Gastroesophageal sphincter (tissue), 3 donors: ENCODE measurements at regions not wholly inside any gene's neighbourhood (a gene's known extent, or its start where the extent isn't known, plus 50 kb on each side); places are given as distances from the start of the nearest gene placed in this dataset.

Source experiments
- CTCF ChIP-seq, 4 experiments: fragments of 200-600 bp in 2 of 4; fragments of 450-650 bp in 2 of 4; sonication (generic) in 1 of 4; IDR thresholded peaks; one replicate each; pipeline ENCODE4 v1.5.1; 2017 to 2019; ENCODE audit warnings: antibody characterized with exemption in 4 of 4, mild to moderate bottlenecking in 2 of 4, moderate library complexity in 2 of 4
- POLR2A ChIP-seq, 2 donors: fragments of 450-650 bp; IDR thresholded peaks; one replicate each; pipeline ENCODE4 v1.6.1; 2017; ENCODE audit warnings: antibody characterized with exemption in 2 of 2, mild to moderate bottlenecking in 2 of 2, moderate library complexity in 1 of 2

GRCh38 chr10:4109469-4109868 is 324.5 kb upstream of the KLF6 start:
- TF ChIP-seq CTCF (IDR thresholded peaks at IDR 0.05) (no peak), POLR2A (IDR thresholded peaks at IDR 0.05) (no peak)
